ENCODE measurements at regions not wholly inside any gene's neighbourhood (a gene's known extent, or its start where the extent isn't known, plus 50 kb on each side); places are given as distances from the start of the nearest gene placed in this dataset.

GRCh38 chr4:159019356-159019755 is 83.5 kb upstream of the RAPGEF2 start:
- H3K9me3 Mint-ChIP-seq (ENCODE audit: insufficient read depth) = no peaks in the 10 kb centered on the region
- H2AFZ ChIP-seq (ENCODE audit: insufficient read depth, low read depth, low read length, poor library complexity, severe bottlenecking) = no peak overlapping the region
- WGBS (ENCODE audit: insufficient coverage) = 90% methylated on average over 3 of the region's 5 CpGs
- no peaks in the 10 kb centered on the region for H3K79me2 ChIP-seq (ENCODE audit: control insufficient read depth, insufficient read depth, low read length)
- intact Hi-C loops (cut with micrococcal nuclease) = no loop called here
- H3K27ac ChIP-seq (ENCODE audit: low read length in 2 of 2) = no peak overlapping the region
- ChIA-PET CTCF (interaction anchor here (1.4 kb wide), 1 partner anchor 10 kb away, joined by 3 read pairs; no protein-coding TSS in a partner anchor), POLR2A (no interaction called here)
- no peak overlapping the region for H3K4me3 Mint-ChIP-seq
- TF ChIP-seq EZH2 (IDR thresholded peaks at IDR 0.05; ENCODE audit: borderline replicate concordance, insufficient read depth, low read depth, low read length, poor library complexity, severe bottlenecking) (no peak), CTCF (IDR thresholded peaks at IDR 0.05) (no peak)
- H3K4me1 Mint-ChIP-seq = peaks cover 19% of the 10 kb centered on the region
- DNase-seq = no peak
- no peaks in the 10 kb centered on the region for H4K20me1 ChIP-seq (ENCODE audit: control insufficient read depth, insufficient read depth, low read length, poor library complexity, severe bottlenecking)
- H3K27me3 Mint-ChIP-seq = peaks cover 35% of the 10 kb centered on the region
- no peak overlapping the region for H3K9ac ChIP-seq (ENCODE audit: low read length)
- H3K4me3 ChIP-seq (ENCODE audit: control extremely low read depth in 1 of 5, extremely low read depth in 1 of 5, insufficient read depth in 1 of 5, low read depth in 2 of 5, low read length in 4 of 5) = no peak overlapping the region
- H3K27me3 ChIP-seq (replicated peaks in 1 of 4; ENCODE audit: control extremely low read depth in 1 of 4, control insufficient read depth in 3 of 4, insufficient read depth in 4 of 4, low read length in 3 of 4) = peaks cover 0 to 15% (median 2%) of the 10 kb centered on the region in 4 experiments
- no peak for ATAC-seq (ENCODE audit: low read depth)
- H3K4me1 ChIP-seq (ENCODE audit: control insufficient read depth in 2 of 2, insufficient read depth in 2 of 2, low read length in 2 of 2) = peaks cover 13 to 16% of the 10 kb centered on the region in 2 donors
- no peak overlapping the region for H3K4me2 ChIP-seq (replicated peaks; ENCODE audit: low read depth, low read length, poor library complexity, severe bottlenecking)
- no peaks in the 10 kb centered on the region for H3K36me3 ChIP-seq (replicated peaks in 1 of 2; ENCODE audit: control extremely low read depth in 1 of 2, control insufficient read depth in 1 of 2, extremely low read depth in 1 of 2, insufficient read depth in 2 of 2, low read length in 1 of 2)
- no peak overlapping the region for H3K27ac Mint-ChIP-seq
- H3K9me3 ChIP-seq (ENCODE audit: control extremely low read depth in 1 of 3, control insufficient read depth in 2 of 3, insufficient read depth in 1 of 3, low read length in 2 of 3) = no peaks in the 10 kb centered on the region

GRCh38 chr4:159021597-159022385 is 81.1 kb upstream of the RAPGEF2 start:
- H3K27ac Mint-ChIP-seq = no peak overlapping the region
- WGBS (ENCODE audit: insufficient coverage) = no CpG with 5 or more reads among the region's 6 CpGs
- Histone ChIP-seq H3K4me2 (replicated peaks; ENCODE audit: low read depth, low read length, poor library complexity, severe bottlenecking) (no peak overlapping the region), H3K9me3 (ENCODE audit: control extremely low read depth in 1 of 3, control insufficient read depth in 2 of 3, insufficient read depth in 1 of 3, low read length in 2 of 3) (no peaks in the 10 kb centered on the region), H3K27me3 (replicated peaks in 1 of 4; ENCODE audit: control extremely low read depth in 1 of 4, control insufficient read depth in 3 of 4, insufficient read depth in 4 of 4, low read length in 3 of 4) (peaks cover 0 to 15% (median 2%) of the 10 kb centered on the region in 4 experiments), H3K9ac (ENCODE audit: low read length) (no peak overlapping the region), H4K20me1 (ENCODE audit: control insufficient read depth, insufficient read depth, low read length, poor library complexity, severe bottlenecking) (no peaks in the 10 kb centered on the region), H3K79me2 (ENCODE audit: control insufficient read depth, insufficient read depth, low read length) (no peaks in the 10 kb centered on the region), H3K27ac (ENCODE audit: low read length in 2 of 2) (no peak overlapping the region), H3K4me1 (ENCODE audit: control insufficient read depth in 2 of 2, insufficient read depth in 2 of 2, low read length in 2 of 2) (peaks cover 13 to 16% of the 10 kb centered on the region in 2 donors), H3K36me3 (replicated peaks in 1 of 2; ENCODE audit: control extremely low read depth in 1 of 2, control insufficient read depth in 1 of 2, extremely low read depth in 1 of 2, insufficient read depth in 2 of 2, low read length in 1 of 2) (no peaks in the 10 kb centered on the region), H2AFZ (ENCODE audit: insufficient read depth, low read depth, low read length, poor library complexity, severe bottlenecking) (no peak overlapping the region), H3K4me3 (ENCODE audit: control extremely low read depth in 1 of 5, extremely low read depth in 1 of 5, insufficient read depth in 1 of 5, low read depth in 2 of 5, low read length in 4 of 5) (no peak overlapping the region)
- intact Hi-C loops (cut with micrococcal nuclease) = no loop called here
- peaks cover 18% of the 10 kb centered on the region for H3K4me1 Mint-ChIP-seq
- H3K4me3 Mint-ChIP-seq = no peak overlapping the region
- peaks cover 32% of the 10 kb centered on the region for H3K27me3 Mint-ChIP-seq
- DNase-seq (no peak), ATAC-seq (ENCODE audit: low read depth) (no peak)
- no peak for TF ChIP-seq CTCF (IDR thresholded peaks at IDR 0.05)
- no peak for TF ChIP-seq EZH2 (IDR thresholded peaks at IDR 0.05; ENCODE audit: borderline replicate concordance, insufficient read depth, low read depth, low read length, poor library complexity, severe bottlenecking)
- no peaks in the 10 kb centered on the region for H3K9me3 Mint-ChIP-seq (ENCODE audit: insufficient read depth)
- ChIA-PET POLR2A (no interaction called here), CTCF (no interaction called here)

Data from B cell (primary cell).